Prostate gland (tissue), 2 donors: ENCODE measurements at regions not wholly inside any gene's neighbourhood (a gene's known extent, or its start where the extent isn't known, plus 50 kb on each side); places are given as distances from the start of the nearest gene placed in this dataset.

Experiments used
- POLR2A ChIP-seq: fragments of 450-650 bp; IDR thresholded peaks from one replicate; pipeline ENCODE4 v1.6.1; 2016; ENCODE audit warnings: antibody characterized with exemption, mild to moderate bottlenecking
- TF ChIP-seq, protein P1 (sequence below), 4 experiments: fragments of 200-600 bp in 2 of 4; fragments of 450-650 bp in 2 of 4; sonication (generic) in 2 of 4; IDR thresholded peaks; 1 replicate in 3 of 4; 2 replicates in 1 of 4; pipeline ENCODE4 v1.5.1; 2016 to 2019; ENCODE audit warnings: antibody characterized with exemption in 4 of 4, mild to moderate bottlenecking in 2 of 4, moderate library complexity in 2 of 4

DNA sequence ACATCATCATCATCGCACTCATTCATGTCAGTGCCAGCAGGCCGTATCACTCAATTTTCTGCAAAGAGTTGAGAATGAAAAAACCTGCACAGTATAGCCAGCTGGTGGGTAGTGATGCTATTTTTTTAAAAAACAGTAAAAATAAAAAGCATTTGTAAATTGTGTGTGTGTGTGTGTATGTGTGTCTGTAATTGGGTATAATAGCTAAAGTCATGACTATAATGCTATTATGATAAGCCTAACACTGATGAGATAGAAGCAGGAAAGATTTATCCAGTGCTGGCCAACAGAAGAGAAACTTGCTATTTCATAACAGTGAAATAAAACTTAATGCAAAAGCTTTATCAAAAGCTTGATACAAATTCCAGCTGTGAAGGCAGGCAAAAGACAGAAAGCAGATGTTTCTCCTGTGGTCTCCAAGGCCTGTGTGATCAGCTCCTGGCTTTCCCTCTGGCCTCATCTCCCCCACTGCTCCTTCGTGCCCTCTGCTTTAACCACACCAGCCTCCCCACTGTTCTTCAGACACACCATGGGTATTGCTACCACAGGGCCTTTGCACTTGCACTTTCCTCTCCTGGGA, 206.2 kb upstream of the IRX5 start:
- no peak for TF ChIP-seq POLR2A
- TF ChIP-seq, protein P1, sequence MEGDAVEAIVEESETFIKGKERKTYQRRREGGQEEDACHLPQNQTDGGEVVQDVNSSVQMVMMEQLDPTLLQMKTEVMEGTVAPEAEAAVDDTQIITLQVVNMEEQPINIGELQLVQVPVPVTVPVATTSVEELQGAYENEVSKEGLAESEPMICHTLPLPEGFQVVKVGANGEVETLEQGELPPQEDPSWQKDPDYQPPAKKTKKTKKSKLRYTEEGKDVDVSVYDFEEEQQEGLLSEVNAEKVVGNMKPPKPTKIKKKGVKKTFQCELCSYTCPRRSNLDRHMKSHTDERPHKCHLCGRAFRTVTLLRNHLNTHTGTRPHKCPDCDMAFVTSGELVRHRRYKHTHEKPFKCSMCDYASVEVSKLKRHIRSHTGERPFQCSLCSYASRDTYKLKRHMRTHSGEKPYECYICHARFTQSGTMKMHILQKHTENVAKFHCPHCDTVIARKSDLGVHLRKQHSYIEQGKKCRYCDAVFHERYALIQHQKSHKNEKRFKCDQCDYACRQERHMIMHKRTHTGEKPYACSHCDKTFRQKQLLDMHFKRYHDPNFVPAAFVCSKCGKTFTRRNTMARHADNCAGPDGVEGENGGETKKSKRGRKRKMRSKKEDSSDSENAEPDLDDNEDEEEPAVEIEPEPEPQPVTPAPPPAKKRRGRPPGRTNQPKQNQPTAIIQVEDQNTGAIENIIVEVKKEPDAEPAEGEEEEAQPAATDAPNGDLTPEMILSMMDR (IDR thresholded peaks at IDR 0.05) = no peak
